ENCODE measurements at regions not wholly inside any gene's neighbourhood (a gene's known extent, or its start where the extent isn't known, plus 50 kb on each side); places are given as distances from the start of the nearest gene placed in this dataset.

- Histone ChIP-seq H3K27me3 (replicated peaks in 1 of 2; ENCODE audit: control insufficient read depth in 2 of 2, insufficient read depth in 2 of 2, low read length in 1 of 2) (no peaks in the 10 kb centered on the region), H3K4me2 (ENCODE audit: control insufficient read depth, insufficient read depth) (no peak overlapping the region), H3K4me1 (ENCODE audit: control insufficient read depth, insufficient read depth, low read length) (no peaks in the 10 kb centered on the region), H3K9me3 (replicated peaks; ENCODE audit: control insufficient read depth, insufficient read depth, low read length) (no peaks in the 10 kb centered on the region), H3K4me3 (no peak overlapping the region), H3K9ac (ENCODE audit: control insufficient read depth, insufficient read depth, low read length) (no peak overlapping the region), H4K20me1 (ENCODE audit: control insufficient read depth, insufficient read depth) (no peaks in the 10 kb centered on the region), H2AFZ (ENCODE audit: control insufficient read depth, low read depth, low read length) (no peak overlapping the region), H3K79me2 (ENCODE audit: control insufficient read depth, insufficient read depth, low read length) (no peaks in the 10 kb centered on the region), H3K27ac (ENCODE audit: control insufficient read depth, insufficient read depth) (no peak overlapping the region), H3K36me3 (ENCODE audit: control insufficient read depth in 2 of 2, insufficient read depth in 2 of 2, low read length in 1 of 2) (no peaks in the 10 kb centered on the region)
- no peak for FAIRE-seq
- ATAC-seq, result no peak
- intact Hi-C loops (cut with micrococcal nuclease; ENCODE audit: unreplicated experiment), result no loop called here
- SMC1A ChIA-PET (ENCODE audit: uncharacterized antibody, unreplicated experiment), result interaction anchor here (1.3 to 2.4 kb wide), 3 partner anchors 9 to 22 kb away, joined by 3 to 6 read pairs (median 3); no protein-coding TSS in a partner anchor
- RAD21 ChIA-PET (ENCODE audit: unreplicated experiment), result no interaction called here
- DNase-seq (ENCODE audit: low read depth, low spot score), result no peak
- CTCF ChIA-PET, result no interaction called here
- 30% methylated on average over 2 of the region's 2 CpGs for WGBS (ENCODE audit: insufficient coverage, insufficient replicate concordance, low lambda C conversion rate, missing lambda C conversion rate)
- POLR2A ChIA-PET, result no interaction called here
- BruUV-seq (replicated peaks), result no TSS peak
- in situ Hi-C loops (cut with MboI), result no loop called here
- no peak for TF ChIP-seq CBX5 (IDR thresholded peaks at IDR 0.05; ENCODE audit: low read depth)
- no peak for TF ChIP-seq BHLHE40 (IDR thresholded peaks at IDR 0.05; ENCODE audit: borderline replicate concordance in 1 of 2, low read depth in 2 of 2, low read length in 1 of 2)
- TF ChIP-seq MTA3 (IDR thresholded peaks at IDR 0.05; ENCODE audit: borderline replicate concordance, low read length), result no peak
- TF ChIP-seq RCOR1 (conservative IDR thresholded peaks at IDR 0.05; ENCODE audit: low read depth, low read length), result no peak
Measured at GRCh38 chr7:109552017-109552416, 982.3 kb downstream of the DNAJB9 start.

GRCh38 chr7:109577265-109577664 lies 1007.6 kb downstream of the DNAJB9 start:
- no peaks in the 10 kb centered on the region for H3K79me2 ChIP-seq (ENCODE audit: control insufficient read depth, insufficient read depth, low read length)
- no peak overlapping the region for H3K4me3 ChIP-seq
- H2AFZ ChIP-seq (ENCODE audit: control insufficient read depth, low read depth, low read length), result no peak overlapping the region
- H3K9me3 ChIP-seq (replicated peaks; ENCODE audit: control insufficient read depth, insufficient read depth, low read length), result no peaks in the 10 kb centered on the region
- H3K4me2 ChIP-seq (ENCODE audit: control insufficient read depth, insufficient read depth), result no peak overlapping the region
- intact Hi-C loops (cut with micrococcal nuclease; ENCODE audit: unreplicated experiment), result no loop called here
- ChIA-PET POLR2A (no interaction called here), CTCF (no interaction called here), SMC1A (ENCODE audit: uncharacterized antibody, unreplicated experiment) (interaction anchor here (0.7 kb wide), 2 partner anchors 21 to 461 kb away, joined by 3 to 4 read pairs; no protein-coding TSS in a partner anchor), RAD21 (ENCODE audit: unreplicated experiment) (no interaction called here)
- H3K27me3 ChIP-seq (replicated peaks in 1 of 2; ENCODE audit: control insufficient read depth in 2 of 2, insufficient read depth in 2 of 2, low read length in 1 of 2), result no peaks in the 10 kb centered on the region
- WGBS (ENCODE audit: insufficient coverage, insufficient replicate concordance, low lambda C conversion rate, missing lambda C conversion rate), result 24% methylated on average over 4 of the region's 4 CpGs
- H3K36me3 ChIP-seq (ENCODE audit: control insufficient read depth in 2 of 2, insufficient read depth in 2 of 2, low read length in 1 of 2), result no peaks in the 10 kb centered on the region
- no peak for ATAC-seq
- no peaks in the 10 kb centered on the region for H4K20me1 ChIP-seq (ENCODE audit: control insufficient read depth, insufficient read depth)
- in situ Hi-C loops (cut with MboI), result no loop called here
- no peak for DNase-seq (ENCODE audit: low read depth, low spot score)
- H3K27ac ChIP-seq (ENCODE audit: control insufficient read depth, insufficient read depth), result no peak overlapping the region
- no peaks in the 10 kb centered on the region for H3K4me1 ChIP-seq (ENCODE audit: control insufficient read depth, insufficient read depth, low read length)
- no peak for FAIRE-seq
- no peak overlapping the region for H3K9ac ChIP-seq (ENCODE audit: control insufficient read depth, insufficient read depth, low read length)
- no TSS peak for BruUV-seq (replicated peaks)
- TF ChIP-seq FOS (IDR thresholded peaks at IDR 0.05; ENCODE audit: borderline replicate concordance, extremely low read depth, insufficient read length) (no peak), ZNF207 (IDR thresholded peaks at IDR 0.05; ENCODE audit: borderline replicate concordance) (no peak), SP1 (IDR thresholded peaks at IDR 0.05; ENCODE audit: low read depth, low read length) (no peak), SRF (IDR thresholded peaks at IDR 0.05; ENCODE audit: low read depth in 2 of 2, low read length in 2 of 2) (no peak), SIN3A (IDR thresholded peaks at IDR 0.05; ENCODE audit: low read depth, low read length) (no peak), E2F4 (IDR thresholded peaks at IDR 0.05; ENCODE audit: low read depth, low read length) (no peak), YBX1 (IDR thresholded peaks at IDR 0.05) (no peak), EZH2 (IDR thresholded peaks at IDR 0.05; ENCODE audit: borderline replicate concordance, control insufficient read depth, low read depth, low read length) (no peak), NFYA (IDR thresholded peaks at IDR 0.05; ENCODE audit: borderline replicate concordance, low read depth, low read length) (no peak), BRCA1 (IDR thresholded peaks at IDR 0.05; ENCODE audit: low read depth, low read length) (no peak)
